GM03348 (cell line): ENCODE measurements at regions not wholly inside any gene's neighbourhood (a gene's known extent, or its start where the extent isn't known, plus 50 kb on each side); places are given as distances from the start of the nearest gene placed in this dataset.

ENCODE experiments used
- DNase-seq: peaks from one replicate; pipeline ENCODE4 v3.0.0; 2012; ENCODE audit warnings: low spot score

GRCh38 chr1:22221233-22221780, 78.4 kb upstream of the WNT4 start:
- no peak for DNase-seq

GRCh38 chr1:22222723-22223122, 79.8 kb upstream of the WNT4 start:
- no peak for DNase-seq

GRCh38 chr1:22223176-22223575, 80.3 kb upstream of the WNT4 start:
- no peak for DNase-seq

- DNase-seq, result no peak
These were observed 81.2 kb upstream of the WNT4 start for GRCh38 chr1:22224091-22224490.

GRCh38 chr1:22224631-22225030, 81.7 kb upstream of the WNT4 start:
- no peak for DNase-seq

- no peak for DNase-seq
These were observed 83.1 kb upstream of the WNT4 start for GRCh38 chr1:22225858-22226589.

- no peak for DNase-seq
These were observed 85.2 kb upstream of the WNT4 start for GRCh38 chr1:22228074-22228473.

- DNase-seq, result no peak
These were observed 85.6 kb upstream of the WNT4 start for GRCh38 chr1:22228505-22228911.

GRCh38 chr1:22229379-22229778, 86.5 kb upstream of the WNT4 start:
- DNase-seq, result no peak

GRCh38 chr1:22231068-22231593, 88.2 kb upstream of the WNT4 start:
- no peak for DNase-seq

- no peak for DNase-seq
These were observed 89.2 kb upstream of the WNT4 start for GRCh38 chr1:22231995-22232690.

GRCh38 chr1:22233222-22233621, 90.3 kb upstream of the WNT4 start:
- no peak for DNase-seq

- no peak for DNase-seq
These were observed 91.7 kb upstream of the WNT4 start for GRCh38 chr1:22234476-22235030.

- DNase-seq, result no peak
These were observed 93.3 kb upstream of the WNT4 start for GRCh38 chr1:22236166-22236565.

GRCh38 chr1:22236900-22237299, 94.0 kb upstream of the WNT4 start:
- no peak for DNase-seq

- DNase-seq, result no peak
These were observed 94.7 kb upstream of the WNT4 start for GRCh38 chr1:22237433-22238093.

- no peak for DNase-seq
These were observed 95.7 kb upstream of the WNT4 start for GRCh38 chr1:22238356-22239224.

GRCh38 chr1:22239378-22239777, 96.5 kb upstream of the WNT4 start:
- no peak for DNase-seq

- DNase-seq, result no peak
These were observed 98.4 kb upstream of the WNT4 start for GRCh38 chr1:22241250-22241649.

- DNase-seq, result no peak
These were observed 98.9 kb upstream of the WNT4 start for GRCh38 chr1:22241811-22242210.

GRCh38 chr1:22245100-22245650, 102.3 kb upstream of the WNT4 start:
- DNase-seq, result no peak
